Mononuclear cell (primary cell): ENCODE measurements at regions not wholly inside any gene's neighbourhood (a gene's known extent, or its start where the extent isn't known, plus 50 kb on each side); places are given as distances from the start of the nearest gene placed in this dataset.
"Not testable (repeated sequence)": the region's sequence is repeated elsewhere in the genome, so short reads cannot be mapped to it uniquely, and the experiment has no call there.

Experiments used
- H3K27me3 ChIP-seq: 2 replicates; pipeline ENCODE4 v1.6.0; 2011; ENCODE audit warnings: low read length, control low read depth; ENCODE audit not compliant: insufficient read depth
- H3K4me1 ChIP-seq: 2 replicates; pipeline ENCODE4 v1.5.1; 2011; ENCODE audit warnings: mild to moderate bottlenecking, low read length, control low read depth; ENCODE audit not compliant: insufficient read depth
- H3K4me3 ChIP-seq: 2 replicates; pipeline ENCODE4 v1.5.1; 2011; ENCODE audit warnings: mild to moderate bottlenecking, low read length, moderate library complexity
- H3K9me3 ChIP-seq: 2 replicates; pipeline ENCODE4 v1.5.1; 2011; ENCODE audit warnings: low read depth, mild to moderate bottlenecking, control low read depth, low read length

DNA sequence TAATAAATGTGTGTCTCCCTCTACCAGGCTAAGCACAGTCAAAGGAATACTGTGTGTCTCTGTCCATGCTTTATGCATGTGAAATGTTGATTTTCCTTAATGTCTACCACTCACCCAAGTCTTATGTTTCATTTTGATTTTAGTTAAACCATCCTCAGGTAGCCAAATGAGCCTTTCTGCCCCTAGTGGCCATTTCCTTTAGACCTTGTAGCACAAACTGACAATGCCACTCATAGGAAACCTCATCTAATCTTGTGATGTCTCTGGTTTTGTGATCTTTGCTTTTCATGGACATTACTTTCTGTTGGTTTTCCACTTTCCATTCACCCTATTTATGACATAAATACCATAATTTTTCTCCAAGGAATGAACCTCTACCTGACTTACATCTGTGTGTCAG is 820.8 kb downstream of the MAT2B start:
- H3K4me1 ChIP-seq: no peaks in the 10 kb centered on the region
- no peaks in the 10 kb centered on the region for H3K27me3 ChIP-seq
- H3K9me3 ChIP-seq: no peaks in the 10 kb centered on the region
- no peak overlapping the region for H3K4me3 ChIP-seq

DNA sequence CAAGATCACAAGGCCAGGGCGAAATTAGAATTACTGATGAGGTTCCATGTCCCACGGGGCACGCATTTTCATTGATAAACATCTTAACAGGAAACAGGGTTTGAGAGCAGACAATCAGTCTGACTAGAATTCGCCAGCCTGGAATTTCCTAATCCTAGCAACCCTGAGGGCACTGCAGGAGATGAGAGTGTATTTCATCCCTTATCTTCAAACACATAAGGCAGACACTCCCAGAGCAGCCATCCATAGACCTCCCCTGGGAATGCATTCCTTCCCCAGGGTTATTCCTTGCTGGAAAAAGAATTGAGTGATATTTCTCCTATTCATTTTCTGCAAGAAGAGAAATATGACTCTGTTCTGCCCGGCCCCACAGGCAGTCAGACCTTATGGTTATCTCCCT is 821.7 kb downstream of the MAT2B start:
- not testable (repeated sequence) for H3K4me3 ChIP-seq, H3K4me1 ChIP-seq, H3K9me3 ChIP-seq, H3K27me3 ChIP-seq

DNA sequence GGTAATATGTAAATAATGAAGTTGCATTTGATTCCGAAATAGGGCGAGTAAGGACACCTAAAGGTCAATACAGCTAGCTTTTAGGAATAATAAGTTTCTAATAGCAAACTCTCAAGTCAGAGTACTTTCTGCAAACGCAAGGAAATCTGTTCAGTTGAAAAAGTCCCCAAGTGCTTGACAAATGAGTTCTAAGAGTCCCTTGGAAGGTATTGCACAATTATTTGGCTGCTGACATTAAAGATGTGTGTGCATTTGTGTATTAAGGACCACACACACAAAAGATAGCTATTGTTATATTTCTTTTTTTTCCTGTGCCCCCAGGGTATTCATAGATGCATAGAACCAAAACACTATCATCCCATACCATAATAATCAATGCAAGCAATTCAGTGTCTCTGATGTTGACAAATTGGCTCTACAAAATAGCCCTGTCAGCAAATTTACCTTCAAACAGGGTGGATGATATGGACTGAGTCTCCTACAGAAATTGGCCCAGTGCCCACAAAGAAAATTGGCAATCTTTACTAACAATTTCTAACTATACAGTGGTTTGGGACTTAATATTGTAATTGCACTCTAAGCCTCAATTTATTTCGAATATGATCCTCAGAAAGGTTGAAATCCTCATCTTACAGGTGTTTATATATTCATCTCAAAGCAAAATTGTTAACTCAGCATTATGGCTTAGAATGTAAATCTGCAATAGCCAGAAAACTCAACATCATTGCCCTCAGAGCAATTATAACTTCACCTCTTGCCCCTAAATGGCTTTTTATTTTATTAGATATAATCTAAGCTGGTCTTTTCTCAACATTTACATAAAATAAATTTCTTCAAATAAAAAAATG is 827.2 kb downstream of the MAT2B start:
- no peak overlapping the region for H3K4me3 ChIP-seq
- H3K4me1 ChIP-seq: no peaks in the 10 kb centered on the region
- H3K27me3 ChIP-seq: no peaks in the 10 kb centered on the region
- H3K9me3 ChIP-seq: no peaks in the 10 kb centered on the region

DNA sequence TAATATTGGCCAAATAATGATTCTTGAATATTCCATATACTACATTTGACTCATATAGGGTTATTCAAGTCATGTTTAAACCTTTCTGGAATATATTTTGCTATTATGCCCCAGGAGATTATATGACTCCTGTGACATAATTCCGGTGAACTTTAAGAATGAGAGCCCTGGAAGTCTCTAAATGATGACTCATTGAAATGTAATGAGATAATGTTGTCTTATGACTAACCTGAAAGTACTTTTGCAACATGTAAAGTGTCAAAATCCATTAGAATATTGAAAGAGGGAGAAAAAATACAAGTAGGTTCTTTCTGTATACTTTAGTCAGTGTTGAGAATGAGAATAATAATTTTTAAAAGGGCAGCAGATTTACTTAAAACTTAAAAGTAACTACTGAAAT is 830.4 kb downstream of the MAT2B start:
- H3K4me1 ChIP-seq: no peaks in the 10 kb centered on the region
- H3K27me3 ChIP-seq: no peaks in the 10 kb centered on the region
- H3K9me3 ChIP-seq: no peaks in the 10 kb centered on the region
- H3K4me3 ChIP-seq: no peak overlapping the region

DNA sequence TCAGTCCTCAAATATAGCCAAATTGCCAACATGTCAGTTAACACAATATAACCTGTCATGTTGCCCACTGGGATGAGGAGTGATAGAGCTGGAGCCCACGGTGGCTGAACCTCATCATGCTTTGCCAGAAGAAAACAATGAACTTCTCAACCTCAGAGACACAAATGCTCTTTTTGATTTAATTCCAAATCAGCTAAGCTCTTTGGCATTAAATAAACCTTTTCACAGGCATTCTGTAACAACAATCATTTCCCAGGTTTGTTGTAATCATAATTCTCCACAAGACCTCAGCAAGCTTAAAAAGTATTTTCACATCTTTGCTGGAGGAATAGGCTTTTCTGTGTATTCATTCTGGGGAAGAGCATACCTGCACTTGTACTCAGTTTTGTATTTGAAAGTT is 830.9 kb downstream of the MAT2B start:
- Histone ChIP-seq H3K4me1 (no peaks in the 10 kb centered on the region), H3K27me3 (no peaks in the 10 kb centered on the region)

DNA sequence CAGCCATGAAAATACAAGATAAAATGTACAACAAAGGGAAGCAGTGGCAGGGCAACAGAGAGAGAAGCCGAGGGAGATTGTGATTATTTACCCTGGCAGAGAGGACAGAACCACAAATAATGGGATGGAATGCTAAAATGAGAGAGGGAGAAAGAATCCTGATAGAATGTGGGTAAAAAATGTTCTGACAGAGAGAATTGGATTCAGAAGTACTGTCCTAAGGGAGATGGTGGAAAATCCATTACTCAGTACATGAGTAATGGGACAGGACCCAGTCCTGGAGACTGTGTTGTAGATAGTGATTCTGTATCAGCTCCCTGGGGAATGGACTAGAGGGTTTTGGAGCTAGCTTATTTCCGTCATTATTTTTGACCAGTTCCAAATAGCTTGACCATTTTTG is 831.5 kb downstream of the MAT2B start:
- H3K4me3 ChIP-seq: no peak overlapping the region

More for the DNA sequence above, 830.9 kb downstream of the MAT2B start:
- no peak overlapping the region for H3K4me3 ChIP-seq
- no peaks in the 10 kb centered on the region for H3K9me3 ChIP-seq

DNA sequence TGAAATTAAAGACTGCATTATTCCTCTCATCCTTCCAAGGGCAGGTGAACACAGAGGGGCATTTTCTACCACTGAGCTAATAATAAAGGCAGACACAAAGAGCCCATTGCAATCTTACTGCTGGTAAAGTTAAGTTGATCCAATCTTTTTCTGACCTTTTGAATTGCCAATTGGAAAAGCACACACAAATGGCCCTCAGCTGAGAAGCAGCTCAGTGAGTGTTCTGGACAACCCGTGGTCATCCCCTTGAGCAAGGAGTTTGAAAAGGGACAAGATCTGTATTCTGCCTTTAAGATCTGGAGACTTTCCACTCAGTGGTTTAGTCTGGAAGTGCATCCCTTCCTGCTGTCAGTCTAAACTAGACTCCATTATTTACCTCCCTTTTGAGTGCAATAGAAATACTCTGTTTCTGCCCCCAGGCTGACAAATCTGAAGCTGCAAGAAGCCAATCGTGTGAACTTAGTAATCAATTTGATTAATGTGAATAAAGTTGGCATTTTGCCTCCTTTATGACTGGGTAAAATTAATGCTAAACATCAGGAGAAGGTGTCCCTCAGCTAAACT is 835.7 kb downstream of the MAT2B start:
- no peaks in the 10 kb centered on the region for H3K4me1 ChIP-seq
- H3K4me3 ChIP-seq: no peak overlapping the region
- H3K27me3 ChIP-seq: no peaks in the 10 kb centered on the region
- H3K9me3 ChIP-seq: no peaks in the 10 kb centered on the region

More for the DNA sequence above, 831.5 kb downstream of the MAT2B start:
- Histone ChIP-seq H3K27me3 (no peaks in the 10 kb centered on the region), H3K4me1 (no peaks in the 10 kb centered on the region), H3K9me3 (no peaks in the 10 kb centered on the region)

DNA sequence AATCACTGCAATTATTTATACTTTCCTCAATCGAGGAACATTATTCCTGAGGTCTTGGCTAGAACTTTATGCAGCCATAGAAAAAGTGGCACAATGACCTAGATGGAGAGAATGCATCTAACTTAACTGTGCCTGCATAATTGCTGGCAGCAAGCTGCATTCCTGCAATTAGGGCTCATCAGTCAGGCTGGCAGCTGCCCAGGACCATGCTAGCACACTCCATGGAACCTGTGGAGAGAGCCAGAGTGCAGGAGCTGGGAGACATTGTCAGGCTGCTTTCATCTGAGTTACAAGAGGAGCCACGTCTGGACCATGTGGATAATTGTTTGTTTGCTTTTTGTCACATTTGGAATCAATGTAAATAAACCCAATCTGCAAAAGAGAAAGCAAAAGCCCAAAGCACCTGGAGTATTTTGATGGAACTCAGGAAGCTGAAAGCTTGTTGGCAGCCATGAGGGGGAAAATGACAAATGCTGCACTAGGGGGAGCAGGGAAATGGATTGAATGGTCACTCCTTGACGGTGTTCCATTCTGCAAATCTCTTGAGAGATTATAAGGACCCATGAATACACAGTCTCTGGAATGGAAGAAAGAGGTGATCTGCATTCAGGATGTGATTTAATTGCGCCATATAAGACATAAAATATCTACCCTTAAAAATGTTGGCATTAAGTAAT is 839.9 kb downstream of the MAT2B start:
- H3K9me3 ChIP-seq: no peaks in the 10 kb centered on the region
- H3K4me3 ChIP-seq: no peak overlapping the region
- H3K27me3 ChIP-seq: no peaks in the 10 kb centered on the region
- no peaks in the 10 kb centered on the region for H3K4me1 ChIP-seq

DNA sequence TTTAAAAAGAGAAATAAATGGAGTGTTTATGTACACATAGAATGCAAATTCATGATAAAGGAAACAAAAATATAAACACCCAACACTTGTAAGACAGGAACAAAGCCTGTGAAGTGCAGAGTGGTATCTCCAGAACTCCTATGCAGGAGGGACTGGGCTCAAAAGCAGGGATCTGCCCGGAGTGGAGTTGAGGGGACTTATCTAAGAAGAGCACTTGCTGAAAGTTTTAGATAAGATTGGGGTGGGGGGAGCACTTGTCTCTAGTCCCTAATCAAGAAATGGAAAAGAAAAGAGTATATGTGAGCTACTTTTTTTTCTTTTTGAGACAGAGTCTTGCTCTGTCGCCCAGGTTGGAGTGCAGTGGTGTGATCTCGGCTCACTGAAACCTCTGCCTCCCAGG is 840.4 kb downstream of the MAT2B start:
- no peaks in the 10 kb centered on the region for H3K9me3 ChIP-seq
- no peaks in the 10 kb centered on the region for H3K27me3 ChIP-seq
- H3K4me1 ChIP-seq: no peaks in the 10 kb centered on the region
- no peak overlapping the region for H3K4me3 ChIP-seq

DNA sequence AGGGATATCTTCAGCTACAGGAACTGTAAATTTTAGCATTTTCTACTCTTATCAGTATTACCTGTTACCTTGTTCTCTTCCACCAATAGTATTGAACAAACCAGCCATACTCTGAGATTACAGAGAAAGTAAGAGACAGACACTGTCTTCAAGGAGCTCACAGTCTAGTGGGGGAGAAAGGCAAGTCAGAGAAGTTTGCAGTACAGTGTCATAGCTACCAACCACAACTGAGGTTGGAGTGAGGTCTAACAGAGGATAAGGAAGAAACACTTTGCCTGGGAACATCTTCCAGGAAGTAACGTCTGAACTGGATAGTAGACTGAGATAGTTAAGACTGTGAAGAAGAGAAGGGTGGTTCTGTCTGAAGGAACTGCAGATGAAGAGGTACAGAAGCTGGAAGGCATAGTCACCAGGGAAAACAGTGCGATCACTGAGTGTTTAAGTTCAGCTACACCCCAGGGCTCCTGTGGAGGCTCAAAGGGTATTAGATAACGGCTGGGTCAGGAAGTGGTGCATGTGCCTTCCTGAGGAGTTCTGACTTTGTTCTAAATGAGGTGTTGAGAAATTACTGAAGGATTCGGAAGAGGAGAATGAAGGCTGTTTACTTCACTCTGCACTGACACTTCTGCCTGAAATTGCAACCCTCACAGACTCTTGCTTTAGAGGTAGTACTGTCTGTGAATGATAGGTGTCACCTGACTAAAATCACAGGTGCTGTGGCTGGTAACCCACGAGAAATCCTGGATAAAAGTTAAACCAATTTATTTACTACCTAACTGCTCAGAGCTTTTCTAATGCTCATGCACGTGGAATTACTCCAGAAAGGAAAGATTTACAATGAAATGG is 841.6 kb downstream of the MAT2B start:
- Histone ChIP-seq H3K9me3 (no peaks in the 10 kb centered on the region), H3K4me1 (no peaks in the 10 kb centered on the region), H3K27me3 (no peaks in the 10 kb centered on the region), H3K4me3 (no peak overlapping the region)

DNA sequence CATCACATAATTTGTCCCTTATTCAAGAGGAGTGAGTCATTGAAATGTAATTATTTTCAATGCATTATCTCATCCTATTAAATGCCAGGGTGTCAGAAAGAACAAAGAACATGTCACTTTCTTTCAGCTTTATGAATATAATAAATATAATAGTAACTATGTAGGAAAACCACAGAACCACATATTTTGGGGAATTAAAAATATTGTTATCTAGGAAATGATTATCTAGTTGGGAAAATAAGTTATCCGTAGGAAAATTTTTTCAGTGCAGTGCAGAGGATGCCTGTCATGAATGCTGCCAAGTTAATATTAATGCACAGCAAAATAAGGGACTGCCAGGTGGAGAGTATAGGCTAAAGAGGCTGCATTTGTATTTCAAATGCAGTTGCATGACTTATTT is 844.8 kb downstream of the MAT2B start:
- Histone ChIP-seq H3K9me3 (no peaks in the 10 kb centered on the region), H3K4me1 (no peaks in the 10 kb centered on the region), H3K27me3 (no peaks in the 10 kb centered on the region), H3K4me3 (no peak overlapping the region)

DNA sequence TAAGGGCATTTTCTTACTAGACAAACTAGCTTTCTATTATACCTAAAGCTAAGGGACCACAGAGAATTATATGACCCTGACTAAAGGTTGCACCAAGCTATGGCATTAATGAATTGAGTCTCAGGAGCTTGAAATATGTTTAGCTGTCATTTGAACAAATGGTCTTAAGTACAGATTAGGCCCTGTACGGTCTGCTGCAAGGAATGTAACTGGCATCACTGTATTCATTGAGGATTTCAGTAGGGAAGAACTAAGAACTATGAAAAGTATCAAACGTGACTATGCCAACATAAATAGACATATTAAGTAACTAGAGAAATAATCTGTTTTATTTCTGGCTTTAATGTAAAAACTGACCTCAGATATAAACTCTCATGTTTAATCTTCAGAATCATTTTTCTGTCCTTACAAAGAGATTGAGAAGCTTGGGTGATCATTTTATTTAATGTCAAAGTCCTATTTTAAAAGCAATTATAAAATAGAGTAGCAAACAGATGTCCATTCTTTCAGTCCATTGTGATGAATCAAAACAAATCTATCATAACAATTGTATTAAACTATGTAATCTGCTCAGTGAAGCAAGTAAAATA is 845.9 kb downstream of the MAT2B start:
- Histone ChIP-seq H3K4me3 (no peak overlapping the region), H3K4me1 (no peaks in the 10 kb centered on the region), H3K27me3 (no peaks in the 10 kb centered on the region), H3K9me3 (no peaks in the 10 kb centered on the region)

DNA sequence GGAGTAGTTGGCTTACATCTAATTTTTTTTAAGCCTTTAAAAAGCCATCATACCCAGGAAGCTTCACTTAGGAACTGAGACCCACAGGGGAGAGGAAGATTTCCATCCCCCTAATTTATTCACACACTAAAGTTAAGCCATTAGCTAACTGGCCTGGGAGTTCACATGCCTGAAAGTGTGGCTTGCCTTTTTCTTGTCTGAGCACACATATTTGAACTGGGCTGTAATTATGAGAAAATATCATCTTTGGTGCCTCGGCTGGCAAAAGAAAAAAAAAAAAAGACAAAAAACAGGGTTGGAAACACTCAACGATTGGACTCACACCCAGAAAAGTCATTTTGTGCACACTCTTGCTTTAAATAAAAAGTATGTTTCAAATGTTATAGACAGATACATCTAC is 847.3 kb downstream of the MAT2B start:
- no peaks in the 10 kb centered on the region for H3K27me3 ChIP-seq
- no peak overlapping the region for H3K4me3 ChIP-seq
- no peaks in the 10 kb centered on the region for H3K4me1 ChIP-seq
- no peaks in the 10 kb centered on the region for H3K9me3 ChIP-seq

DNA sequence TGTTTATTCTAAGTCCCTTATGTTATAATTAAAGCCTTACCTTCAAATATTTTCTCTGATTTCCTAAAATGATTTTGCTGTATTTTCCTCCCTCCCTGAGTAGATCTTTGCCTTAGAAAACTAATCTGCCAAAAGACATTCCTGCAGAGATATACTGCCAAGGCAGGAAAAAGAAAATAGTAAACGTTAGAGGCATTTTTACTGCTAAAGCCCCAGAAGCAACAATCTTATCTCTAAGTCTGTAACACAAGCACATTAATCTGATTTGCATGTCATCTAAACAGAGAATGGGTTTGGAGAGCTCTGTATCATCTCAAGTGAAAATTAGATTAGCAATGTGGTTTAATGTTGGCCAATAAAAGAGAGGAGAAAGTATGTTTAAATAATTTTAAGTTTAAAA is 847.7 kb downstream of the MAT2B start:
- Histone ChIP-seq H3K9me3 (no peaks in the 10 kb centered on the region), H3K4me3 (no peak overlapping the region), H3K27me3 (no peaks in the 10 kb centered on the region), H3K4me1 (no peaks in the 10 kb centered on the region)
